Stimulated activated CD4-positive, alpha-beta T cell treated with anti-CD3 and anti-CD28 coated beads, Interleukin-12 subunit alpha, Interleukin-12 subunit beta, amount 100 ng/mL, for 4 hours (primary cell): ENCODE measurements at regions not wholly inside any gene's neighbourhood (a gene's known extent, or its start where the extent isn't known, plus 50 kb on each side); places are given as distances from the start of the nearest gene placed in this dataset.

Source experiments
- DNase-seq: peaks from one replicate; pipeline ENCODE4 v3.0.0-alpha.2; 2020

DNA sequence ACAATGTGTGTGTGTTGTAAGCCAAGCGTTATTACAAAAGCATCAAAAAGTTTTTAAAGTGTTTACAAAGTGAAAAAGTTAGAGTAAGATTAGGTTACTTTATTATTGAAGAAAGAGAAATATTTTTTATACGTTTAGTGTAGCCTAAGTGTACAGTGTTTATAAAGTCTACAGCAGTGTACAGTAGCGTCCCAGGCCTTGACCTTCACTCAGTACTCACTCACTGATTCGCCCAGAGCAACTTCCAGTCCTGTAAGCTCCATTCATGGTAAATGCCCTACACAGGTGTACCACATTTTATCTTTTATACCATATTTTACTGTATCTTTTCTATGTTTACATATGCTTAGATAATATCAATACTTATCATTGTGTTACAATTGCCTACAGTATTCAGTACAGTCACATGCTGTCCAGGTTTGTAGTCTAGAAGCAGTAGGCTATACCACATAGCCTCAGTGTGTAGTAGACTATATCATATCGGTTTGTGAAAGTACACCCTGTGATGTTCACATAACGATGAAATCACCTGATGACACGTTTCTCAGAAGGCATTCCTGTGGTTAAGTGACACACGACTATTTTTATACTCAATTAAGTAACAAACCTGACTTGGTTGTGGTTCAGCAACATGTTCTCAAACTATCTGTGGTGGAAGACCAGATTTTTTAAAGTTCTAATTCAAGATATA, 152.0 kb upstream of the EDNRA start:
- DNase-seq: no peak

DNA sequence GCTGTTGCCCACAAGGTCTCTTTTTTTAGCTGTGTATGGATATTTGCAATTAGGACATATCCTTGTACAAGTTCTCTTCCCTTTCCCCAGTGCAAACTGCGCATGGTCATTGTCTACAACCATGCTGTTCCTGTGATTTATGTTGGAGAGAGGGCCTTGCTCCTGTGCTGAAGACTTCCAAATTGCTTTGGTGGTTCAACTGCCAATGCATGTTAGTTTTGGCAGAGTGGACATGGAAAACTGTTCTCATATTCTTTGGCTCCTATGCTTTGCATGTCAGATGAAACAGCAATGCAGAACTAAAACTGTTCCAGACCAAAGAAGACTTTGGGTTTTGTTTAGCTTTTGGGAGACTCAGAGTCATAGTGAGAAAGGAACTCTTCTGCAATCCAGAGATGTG, 148.8 kb upstream of the EDNRA start:
- no peak for DNase-seq

DNA sequence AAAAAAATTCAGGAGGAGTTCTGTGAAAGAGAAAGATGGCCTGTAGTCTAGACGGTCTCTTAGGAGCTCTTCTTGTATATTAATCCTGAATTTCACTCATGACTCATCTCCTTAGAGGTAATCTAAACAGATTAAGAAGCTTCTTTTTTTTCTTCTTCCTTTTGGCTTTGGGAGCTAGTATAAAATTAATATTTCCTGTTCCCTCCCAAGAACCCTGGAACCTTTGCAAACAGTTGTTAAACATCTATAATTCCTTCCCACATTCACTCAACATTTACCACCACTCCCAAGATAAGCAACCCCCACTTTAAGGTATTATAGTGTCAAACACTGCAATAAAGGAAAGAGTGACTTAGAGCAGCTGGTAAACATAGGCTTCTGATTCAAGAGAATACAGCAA, 146.4 kb upstream of the EDNRA start:
- DNase-seq: no peak

DNA sequence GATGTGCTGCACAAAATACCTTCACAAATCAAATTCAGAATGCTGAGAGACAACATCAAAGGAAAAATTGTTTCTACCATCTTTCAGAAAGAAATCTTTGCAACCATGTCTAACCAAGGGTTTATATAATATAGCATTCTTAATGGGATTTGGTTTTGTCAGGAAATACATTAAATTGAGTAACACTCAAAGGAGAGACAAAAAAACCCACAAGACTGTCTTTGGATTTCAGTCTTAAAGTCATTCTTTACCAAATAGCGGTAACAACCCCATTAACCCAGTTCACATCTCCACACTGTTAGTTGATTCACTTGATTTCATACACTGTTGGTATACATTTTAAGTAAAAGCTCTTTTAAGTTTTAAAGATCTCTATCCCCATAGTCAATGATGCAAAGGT, 145.7 kb upstream of the EDNRA start:
- DNase-seq: no peak

DNA sequence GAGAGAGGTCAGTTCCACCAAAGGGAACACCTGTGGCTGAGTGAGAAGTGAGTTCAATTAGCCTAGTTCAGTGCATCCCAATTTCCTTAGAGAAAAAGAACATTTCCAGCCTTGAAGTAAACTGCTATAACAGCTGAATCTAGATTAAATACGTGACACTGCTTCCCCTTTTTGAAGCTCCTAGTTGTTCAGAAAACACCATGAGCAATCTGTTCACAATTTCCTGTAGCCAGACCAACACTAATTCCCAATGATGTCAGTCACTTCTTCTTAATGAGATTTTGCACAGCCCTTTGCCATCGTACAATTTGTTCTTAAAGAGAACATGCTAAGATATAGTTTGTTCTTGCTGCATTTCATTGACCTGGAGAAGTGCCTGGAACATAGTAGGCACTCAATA, 144.6 kb upstream of the EDNRA start:
- DNase-seq: no peak

DNA sequence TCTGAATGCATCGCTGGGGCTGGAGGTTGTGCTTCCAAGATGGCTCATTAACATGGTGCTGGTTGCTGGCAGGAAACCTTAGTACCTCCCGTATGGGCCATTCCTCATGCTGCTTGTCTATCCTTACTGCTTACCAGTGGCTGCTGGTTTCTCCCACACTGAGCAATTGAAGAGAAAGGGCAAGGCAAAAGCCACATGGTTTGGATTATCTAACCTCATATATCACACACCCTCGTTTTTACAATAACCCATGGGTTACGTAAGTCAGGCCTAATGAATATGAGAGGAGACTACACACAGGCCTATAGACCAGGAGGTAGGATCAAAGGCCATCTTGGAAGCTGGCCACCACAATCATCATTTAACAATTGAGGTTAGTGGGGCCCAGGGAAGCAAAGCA, 141.8 kb upstream of the EDNRA start:
- no peak for DNase-seq

DNA sequence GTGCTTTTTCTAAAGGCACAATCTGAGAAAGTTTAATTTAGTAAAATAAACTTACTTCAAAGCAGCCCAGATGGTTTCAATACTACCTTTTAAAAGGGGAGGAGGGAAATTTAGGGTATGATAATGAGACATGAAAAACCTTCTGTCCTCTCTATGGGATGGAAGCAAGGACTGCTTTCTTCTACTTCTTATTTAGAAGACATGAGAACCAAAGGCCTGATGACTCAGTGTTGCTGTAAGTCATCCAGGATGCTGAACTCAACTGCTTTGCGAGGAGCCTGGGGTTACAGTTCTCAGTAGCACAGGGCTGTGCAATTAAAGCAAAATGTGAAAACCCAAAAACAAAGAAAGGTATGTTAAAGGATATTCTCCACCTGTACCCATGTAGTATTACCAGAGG, 140.8 kb upstream of the EDNRA start:
- DNase-seq: no peak

DNA sequence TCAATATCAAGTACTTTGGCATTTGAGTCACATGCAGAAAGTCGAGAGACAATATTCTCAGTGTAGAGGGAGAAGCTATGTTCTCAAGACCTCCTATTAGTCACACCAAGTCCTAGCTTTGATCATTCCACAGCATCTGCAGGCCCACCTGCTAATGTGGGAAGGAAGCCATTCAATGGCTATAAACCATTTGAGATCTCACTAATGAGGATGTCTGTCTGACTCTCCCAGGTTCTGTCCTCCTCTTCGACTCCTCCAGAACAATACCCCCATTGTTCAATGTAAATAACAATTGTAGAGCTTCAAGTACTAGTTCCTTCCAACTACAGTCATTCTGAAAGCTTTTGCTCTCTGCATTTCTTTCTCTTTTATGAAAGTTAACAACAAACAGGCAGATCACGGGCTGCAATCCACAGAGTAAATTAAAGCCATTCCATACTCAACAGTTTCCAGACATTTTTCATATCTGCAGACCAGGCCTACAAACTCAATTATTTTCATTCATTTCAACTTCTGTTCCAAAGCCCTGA, 140.2 kb upstream of the EDNRA start:
- no peak for DNase-seq

DNA sequence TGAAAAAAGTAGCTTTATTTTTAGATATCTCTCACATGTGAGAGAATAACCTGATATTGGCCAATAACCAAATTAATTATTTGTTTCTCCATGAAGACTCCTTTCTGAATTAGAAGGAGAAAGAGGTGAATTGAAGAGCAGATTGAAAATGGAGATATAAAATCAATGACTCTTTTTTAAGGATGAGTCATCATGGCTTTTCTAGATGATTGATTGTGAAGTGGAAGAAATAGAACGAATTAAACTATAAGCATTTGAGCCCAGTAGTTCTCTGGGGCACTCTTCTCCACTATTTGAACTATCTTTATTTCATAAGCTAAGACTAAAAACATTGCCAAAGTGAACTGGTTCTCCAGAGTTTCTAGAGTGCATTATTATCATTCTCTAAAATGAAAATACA, 137.2 kb upstream of the EDNRA start:
- DNase-seq: no peak

DNA sequence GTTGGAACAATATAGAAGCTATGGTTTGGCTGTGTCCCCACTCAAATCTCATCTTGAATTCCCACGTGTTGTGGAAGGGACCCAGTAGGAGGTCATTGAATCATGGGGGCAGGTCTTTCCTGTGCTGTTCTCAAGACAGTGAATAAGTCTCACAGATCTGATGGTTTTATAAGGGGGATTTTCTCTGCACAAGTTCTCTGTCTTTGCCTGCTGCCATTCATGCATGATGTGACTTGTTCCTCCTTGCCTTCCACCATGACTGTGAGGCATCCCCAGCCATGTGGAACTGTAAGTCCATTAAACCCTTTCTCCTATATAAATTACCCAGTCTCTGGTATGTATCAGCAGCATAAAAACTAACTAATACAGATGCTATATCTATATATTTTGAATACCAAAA, 135.2 kb upstream of the EDNRA start:
- DNase-seq: no peak

DNA sequence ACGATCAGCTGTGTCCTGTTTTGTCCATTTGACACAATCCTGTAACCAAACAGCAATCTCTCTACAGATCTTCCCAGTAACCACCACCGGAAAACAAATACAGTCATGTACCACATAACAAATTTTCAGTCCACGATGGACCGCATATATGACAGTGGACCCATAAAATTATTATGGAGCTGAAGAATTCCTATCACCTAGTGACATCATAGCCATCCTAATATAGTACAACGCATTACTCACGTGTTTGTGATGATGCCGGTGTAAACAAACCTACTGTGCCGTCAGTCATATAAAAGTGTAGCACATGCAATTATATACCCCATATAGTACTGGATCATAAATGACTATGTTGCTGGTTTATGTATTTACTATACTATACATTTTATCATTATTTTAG, 133.7 kb upstream of the EDNRA start:
- no peak for DNase-seq

DNA sequence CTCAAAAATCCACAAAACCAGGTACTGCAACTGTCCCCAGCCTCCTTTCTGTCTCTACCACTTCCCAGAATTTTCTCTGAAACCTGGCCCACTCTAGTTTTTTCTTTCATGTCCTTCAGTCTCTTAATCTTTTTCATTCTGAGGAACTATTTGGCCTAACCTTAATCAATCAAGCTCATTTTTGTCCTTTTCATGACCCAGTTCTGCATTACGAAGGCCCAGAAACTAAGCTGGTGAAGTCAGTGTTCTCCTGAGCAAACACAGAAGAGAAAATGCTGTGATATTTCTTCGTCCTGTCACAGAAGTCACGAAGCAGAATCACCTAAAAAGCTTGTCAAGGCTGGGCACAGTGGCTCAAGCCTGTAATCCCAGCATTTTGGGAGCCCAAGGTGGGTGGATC, 131.7 kb upstream of the EDNRA start:
- no peak for DNase-seq

DNA sequence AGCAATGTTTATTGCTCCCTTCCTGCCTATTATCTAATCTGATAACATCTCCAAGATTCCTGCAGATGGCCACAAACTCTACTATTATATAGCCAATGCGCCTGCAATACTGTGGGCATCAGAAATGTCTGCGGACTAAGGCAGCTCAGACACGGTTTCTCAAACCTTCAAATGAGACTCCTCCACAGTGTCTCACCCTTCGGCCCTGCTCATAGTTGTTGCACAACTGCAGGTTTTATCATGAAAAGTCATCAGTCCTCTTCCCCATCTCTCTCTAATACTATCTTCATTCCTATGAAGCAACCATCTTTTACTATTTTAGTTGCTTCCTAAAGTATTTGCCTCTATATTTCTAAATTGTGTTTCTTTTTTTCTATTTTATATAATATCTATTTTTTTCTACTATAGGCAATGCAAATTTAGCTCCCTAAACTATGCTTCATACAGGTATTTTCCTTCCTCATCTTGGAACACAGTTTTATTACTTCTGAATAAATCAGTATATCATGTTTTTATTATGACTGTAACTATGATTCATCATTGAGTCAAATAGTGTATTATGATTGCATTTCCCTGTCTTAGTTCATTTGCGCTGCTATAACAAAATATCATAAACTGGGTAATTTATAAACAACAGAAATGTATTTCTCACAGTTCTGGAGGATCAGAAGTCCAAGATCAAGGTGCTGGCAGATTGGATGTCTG, 129.7 kb upstream of the EDNRA start:
- no peak for DNase-seq

DNA sequence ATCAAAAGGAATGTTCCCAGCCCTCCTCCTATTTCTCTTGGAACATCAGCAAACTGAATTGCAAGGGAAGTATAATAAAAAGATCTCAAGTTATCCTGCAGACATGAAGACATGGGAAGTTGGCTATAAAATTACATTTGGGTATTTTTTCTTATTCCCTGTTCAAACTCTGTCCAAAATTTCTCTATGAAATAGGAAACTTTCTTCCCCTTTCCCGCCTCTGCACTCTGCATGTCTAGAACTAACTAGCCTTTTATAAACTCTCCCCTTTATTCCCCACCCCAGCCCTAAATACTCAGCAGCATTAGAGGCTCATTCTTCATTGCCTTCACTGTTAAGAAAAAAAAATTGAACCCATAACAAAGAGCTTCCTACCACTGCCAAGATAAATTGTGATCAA, 126.7 kb upstream of the EDNRA start:
- no peak for DNase-seq

DNA sequence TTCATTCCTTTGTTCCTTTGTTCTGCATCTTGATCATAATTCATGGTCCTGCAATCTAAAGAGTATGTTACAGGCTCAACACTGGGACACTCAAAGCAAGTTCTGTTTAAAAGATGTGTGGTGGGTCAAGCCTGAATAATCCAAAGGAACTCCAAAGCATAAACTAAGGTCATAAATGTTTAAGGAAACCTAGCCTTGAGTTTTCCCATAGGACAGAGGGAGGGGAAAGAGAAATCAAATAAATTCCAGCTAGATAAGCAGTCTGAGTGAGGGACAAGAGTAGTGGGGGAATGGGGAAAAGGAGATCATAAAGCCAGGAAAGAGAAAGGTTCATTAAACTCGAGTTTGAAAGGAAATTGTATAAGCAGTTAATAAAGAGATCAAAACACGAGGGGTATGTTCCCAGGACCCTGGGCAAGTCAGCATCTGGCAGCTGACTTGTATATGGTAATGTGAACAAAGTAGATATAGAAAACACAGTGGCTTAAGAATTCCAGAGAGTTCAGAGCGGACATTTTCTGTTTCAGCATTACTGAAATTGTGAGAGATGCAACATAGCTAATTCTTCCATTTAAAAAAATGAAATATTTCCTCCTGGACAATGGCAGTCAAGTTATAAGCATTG, 125.8 kb upstream of the EDNRA start:
- DNase-seq: no peak

DNA sequence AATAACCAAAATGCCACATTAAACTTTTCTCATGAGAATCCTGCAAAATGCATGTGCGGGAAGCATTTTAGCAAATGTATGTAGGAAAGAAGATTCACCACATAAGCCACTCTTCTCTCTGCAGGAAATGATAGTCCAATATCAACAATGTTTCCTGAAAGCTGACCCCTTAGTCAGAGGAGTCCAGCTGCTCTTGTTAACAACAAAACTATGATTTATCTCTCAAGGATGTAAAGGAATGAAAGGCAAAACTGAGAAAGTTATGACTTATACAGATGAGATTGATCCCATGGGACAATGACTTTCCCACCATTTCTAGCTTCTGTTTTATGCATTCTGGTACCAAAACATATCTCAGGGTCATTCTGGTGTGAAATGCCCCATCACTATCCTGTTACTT, 125.0 kb upstream of the EDNRA start:
- DNase-seq: no peak

DNA sequence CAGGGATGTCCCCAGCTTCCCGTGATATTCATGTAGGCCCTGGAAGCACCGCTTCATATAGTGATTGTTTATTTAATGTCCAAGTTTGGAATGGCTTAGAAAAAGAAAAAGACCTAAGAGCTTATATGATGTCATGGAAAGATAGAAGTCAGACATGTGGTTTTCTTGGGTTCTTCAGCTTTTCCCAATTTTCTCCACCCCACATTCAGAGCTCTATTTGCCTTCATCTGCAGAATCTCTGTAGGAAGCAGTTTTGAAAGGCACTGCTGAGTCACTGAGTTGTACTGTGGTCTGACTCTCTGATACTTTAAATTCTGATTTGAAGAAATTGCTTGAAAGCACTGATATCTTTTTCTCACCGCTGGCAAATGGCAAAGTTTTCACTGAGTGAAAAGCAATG, 120.6 kb upstream of the EDNRA start:
- DNase-seq: no peak

DNA sequence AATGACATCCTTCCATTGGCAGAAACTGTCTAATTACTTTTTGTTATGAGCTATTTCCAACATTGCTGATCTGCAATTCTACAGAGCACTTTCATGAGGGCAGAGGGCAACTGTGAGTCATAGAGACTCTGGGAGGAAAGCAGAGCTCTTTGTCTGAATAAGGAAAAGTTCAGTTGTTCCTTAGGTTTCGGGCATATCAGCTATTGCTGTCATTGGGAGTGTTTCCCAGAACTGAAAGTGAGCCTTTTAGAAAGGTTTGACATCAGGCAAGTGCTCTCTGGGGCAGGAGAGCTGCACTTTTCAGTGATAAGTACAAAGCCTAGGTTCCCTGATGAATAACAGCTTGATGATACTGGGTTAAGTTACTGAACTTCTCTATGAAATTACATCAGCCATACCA, 119.2 kb upstream of the EDNRA start:
- DNase-seq: no peak

DNA sequence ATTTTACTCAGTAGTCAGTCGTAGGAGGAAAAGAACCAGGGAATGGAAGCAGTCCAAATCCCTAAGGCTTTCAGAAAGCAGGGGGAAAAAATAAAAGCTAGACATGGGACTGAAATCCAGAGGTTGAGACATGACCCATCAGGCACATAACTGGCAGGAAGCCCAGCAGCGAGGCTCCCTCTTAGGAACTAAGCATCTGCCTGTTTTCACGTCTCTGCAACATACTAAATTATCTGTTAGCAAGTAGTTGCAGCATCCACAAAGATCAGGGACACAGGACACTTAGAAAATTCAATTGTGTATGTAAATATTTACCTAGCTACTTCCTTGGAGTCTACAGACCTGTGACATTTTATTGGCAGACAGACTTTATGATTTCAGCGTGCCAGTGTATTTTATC, 118.0 kb upstream of the EDNRA start:
- no peak for DNase-seq

DNA sequence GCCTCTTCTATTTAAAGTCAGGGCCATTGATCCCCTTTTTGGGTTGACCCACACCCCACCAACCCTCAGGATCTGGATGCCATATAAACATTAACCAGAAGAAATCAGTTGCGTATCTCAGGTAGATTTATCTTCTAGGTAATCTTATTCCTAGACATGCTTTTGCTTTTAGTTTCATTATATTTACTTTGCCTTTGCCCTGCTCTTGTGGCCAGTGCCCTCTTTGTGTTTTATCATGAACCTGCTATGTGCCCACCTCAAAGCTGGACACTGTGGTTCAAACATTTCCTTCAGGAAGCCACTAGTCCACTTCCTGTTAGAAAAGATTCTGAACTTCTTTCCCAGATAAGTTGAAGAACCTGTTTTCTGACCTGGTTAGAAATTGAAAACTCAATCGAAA, 117.4 kb upstream of the EDNRA start:
- DNase-seq: no peak

DNA sequence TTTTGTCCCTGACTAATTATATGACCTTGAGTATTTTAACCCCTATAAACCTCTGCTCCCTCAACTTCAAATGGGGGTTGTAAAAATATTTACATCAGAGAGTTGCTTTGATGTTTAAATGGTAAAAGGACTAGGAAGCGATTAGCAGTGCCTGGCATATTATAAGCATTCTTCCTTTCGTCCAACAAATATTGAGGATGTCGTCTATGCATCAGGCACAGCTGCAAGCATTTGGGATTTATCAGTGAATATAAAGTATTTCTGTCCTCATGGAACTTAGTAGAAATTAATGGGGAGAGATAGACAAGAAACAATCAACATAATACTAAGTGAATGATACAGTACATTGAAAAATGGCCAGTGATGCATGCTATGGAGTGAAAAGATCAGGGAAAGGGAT, 115.5 kb upstream of the EDNRA start:
- no peak for DNase-seq

DNA sequence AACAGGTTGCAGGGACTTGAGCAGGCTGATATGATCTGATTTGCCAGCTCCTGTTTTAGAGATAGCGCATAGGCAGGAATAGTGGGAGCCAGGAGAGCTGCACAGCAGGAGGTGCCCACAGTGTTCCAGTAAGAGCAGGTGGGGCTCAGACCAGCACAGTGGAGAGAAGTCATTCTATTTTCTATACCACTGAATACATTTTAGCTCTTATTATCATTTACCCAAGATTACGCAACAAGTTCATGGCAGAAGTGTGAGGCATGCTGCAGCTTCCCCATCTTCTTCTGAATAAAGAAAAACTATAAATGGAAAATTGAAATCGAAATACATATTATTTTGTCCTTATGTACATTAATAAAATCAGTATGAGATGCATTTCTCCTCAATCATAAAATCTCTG, 114.7 kb upstream of the EDNRA start:
- no peak for DNase-seq

DNA sequence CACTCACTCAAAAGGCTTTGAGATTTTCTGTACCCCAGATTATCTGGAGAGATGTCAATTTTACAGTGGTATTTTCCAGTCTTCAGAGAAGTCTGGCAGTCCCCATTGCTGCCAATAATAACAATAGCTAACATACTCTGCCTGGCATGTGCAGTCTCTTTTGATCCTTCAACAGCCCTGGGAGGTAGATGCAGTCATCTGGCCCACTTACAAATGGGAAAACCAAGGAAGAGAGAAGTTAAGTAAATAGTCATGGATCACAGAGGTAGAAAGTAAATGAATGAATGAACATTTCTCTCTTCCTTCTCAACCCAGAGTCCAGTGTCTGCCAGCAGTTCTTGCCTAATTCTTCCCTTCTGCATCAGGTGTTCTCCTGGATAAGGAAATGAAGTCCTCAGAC, 113.0 kb upstream of the EDNRA start:
- no peak for DNase-seq

DNA sequence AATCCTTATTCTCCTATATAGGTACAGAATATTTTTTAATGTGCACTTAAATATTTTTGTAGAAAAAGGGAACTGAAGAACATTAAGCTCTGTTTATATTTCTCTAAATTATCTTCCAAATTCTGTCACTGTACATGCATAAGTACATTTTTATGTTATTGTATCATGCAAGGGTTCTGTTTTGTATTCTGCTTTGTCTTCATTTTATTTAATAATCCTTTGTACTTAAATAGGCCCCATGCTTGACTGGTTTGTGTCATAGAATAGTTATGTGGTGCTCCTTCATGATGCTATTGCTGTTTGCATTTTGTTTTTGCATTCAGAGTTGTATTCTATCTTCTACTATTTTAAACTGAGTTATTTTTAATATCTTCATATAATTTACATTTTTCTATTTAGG, 111.9 kb upstream of the EDNRA start:
- no peak for DNase-seq
